AG04449 (cell line): ENCODE measurements at regions not wholly inside any gene's neighbourhood (a gene's known extent, or its start where the extent isn't known, plus 50 kb on each side); places are given as distances from the start of the nearest gene placed in this dataset.
"Not testable (repeated sequence)": the region's sequence is repeated elsewhere in the genome, so short reads cannot be mapped to it uniquely, and the experiment has no call there.

Source experiments
- CTCF ChIA-PET: fragments of 350-600 bp; formaldehyde crosslinking; extraction: SDS; loops from one replicate; lab custom pipeline; 2021; ENCODE audit warnings: antibody characterized with exemption; lab: Yijun Ruan, JAX
- POLR2A ChIA-PET: fragments of 400-600, 350-600 bp; formaldehyde crosslinking; extraction: SDS; loops from one replicate; lab custom pipeline; 2020; ENCODE audit warnings: antibody characterized with exemption, inconsistent platforms; lab: Yijun Ruan, JAX
- DNase-seq: peaks from one replicate; pipeline ENCODE4 v3.0.0-alpha.2; 2010; ENCODE audit warnings: low read depth, low spot score
- H3K4me3 ChIP-seq: 2 replicates; pipeline ENCODE4 v1.5.1; 2011; ENCODE audit warnings: low read depth, mild to moderate bottlenecking, control low read depth, low read length
- CTCF ChIP-seq: IDR thresholded peaks from one replicate; pipeline ENCODE4 v1.5.1; 2011; ENCODE audit warnings: mild to moderate bottlenecking, moderate library complexity, low read length, control low read depth, inconsistent platforms; ENCODE audit not compliant: insufficient read depth; ENCODE audit errors: missing control alignments

GRCh38 chr7:66442385-66442784 lies 186.3 kb upstream of the KCTD7 start:
- DNase-seq: no peak
- POLR2A ChIA-PET: no interaction called here
- CTCF ChIA-PET: no interaction called here
- H3K4me3 ChIP-seq: no peak overlapping the region
- no peak for TF ChIP-seq CTCF

DNA sequence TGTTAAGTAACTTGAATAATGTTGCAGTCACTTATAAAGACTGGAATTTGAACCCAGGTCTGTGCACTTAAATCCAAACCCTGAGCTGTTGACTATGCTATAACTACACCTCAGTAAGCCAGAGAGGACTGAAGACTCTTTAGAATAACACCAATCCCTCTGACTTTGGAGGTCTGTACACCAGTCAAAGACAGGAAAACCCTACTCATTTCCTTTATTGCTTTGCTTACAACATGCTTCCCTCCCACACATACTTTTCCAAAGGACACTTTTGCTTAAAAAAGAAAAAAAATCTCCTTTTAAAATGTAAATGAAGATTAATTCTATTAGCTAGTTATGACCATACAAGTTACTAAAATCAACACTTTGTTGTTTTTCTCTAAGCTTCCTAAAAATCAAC lies 184.7 kb upstream of the KCTD7 start:
- no peak overlapping the region for H3K4me3 ChIP-seq
- no peak for TF ChIP-seq CTCF
- CTCF ChIA-PET: no interaction called here
- DNase-seq: no peak
- POLR2A ChIA-PET: interaction anchor here (0.6 kb wide), 1 partner anchor 15 kb away, joined by 3 read pairs; no protein-coding TSS in a partner anchor

- POLR2A ChIA-PET: interaction anchor here (0.8 kb wide), 1 partner anchor 46 kb away, joined by 3 read pairs; no protein-coding TSS in a partner anchor
- H3K4me3 ChIP-seq, DNase-seq: not testable (repeated sequence)
- CTCF ChIA-PET: interaction anchor here (1.4 kb wide), 1 partner anchor 306 kb away, joined by 3 read pairs; no protein-coding TSS in a partner anchor
Measured at GRCh38 chr7:66447007-66447406, 181.7 kb upstream of the KCTD7 start.

- CTCF ChIA-PET, POLR2A ChIA-PET, H3K4me3 ChIP-seq, DNase-seq: not testable (repeated sequence)
Measured at GRCh38 chr7:66450814-66451213, 177.9 kb upstream of the KCTD7 start.

DNA sequence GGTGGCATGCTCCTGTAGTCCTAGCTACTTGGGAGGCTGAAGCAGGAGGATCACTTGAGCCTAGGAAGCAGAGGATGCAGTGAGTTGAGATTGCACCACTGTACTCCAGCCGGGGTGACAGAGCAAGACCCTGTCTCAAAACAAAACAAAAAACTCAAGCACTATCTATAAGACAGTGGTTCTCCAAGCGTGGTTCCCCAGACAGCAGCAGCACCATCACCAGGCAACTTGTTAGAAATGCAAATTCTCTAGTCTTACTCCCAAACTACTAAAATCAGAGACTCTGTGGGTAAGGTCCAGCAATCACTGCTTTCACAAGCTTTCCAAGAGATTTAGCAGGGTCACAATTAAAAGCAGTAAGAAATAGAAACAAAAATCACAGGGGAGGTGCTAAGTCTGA lies 177.0 kb upstream of the KCTD7 start:
- DNase-seq, POLR2A ChIA-PET, H3K4me3 ChIP-seq: not testable (repeated sequence)
- CTCF ChIA-PET: interaction anchor here (0.7 kb wide), 1 partner anchor 56 kb away, joined by 3 read pairs; no protein-coding TSS in a partner anchor

GRCh38 chr7:66452165-66452564 lies 176.5 kb upstream of the KCTD7 start:
- no peak for TF ChIP-seq CTCF
- no peak overlapping the region for H3K4me3 ChIP-seq
- ChIA-PET POLR2A (no interaction called here), CTCF (no interaction called here)
- no peak for DNase-seq

DNA sequence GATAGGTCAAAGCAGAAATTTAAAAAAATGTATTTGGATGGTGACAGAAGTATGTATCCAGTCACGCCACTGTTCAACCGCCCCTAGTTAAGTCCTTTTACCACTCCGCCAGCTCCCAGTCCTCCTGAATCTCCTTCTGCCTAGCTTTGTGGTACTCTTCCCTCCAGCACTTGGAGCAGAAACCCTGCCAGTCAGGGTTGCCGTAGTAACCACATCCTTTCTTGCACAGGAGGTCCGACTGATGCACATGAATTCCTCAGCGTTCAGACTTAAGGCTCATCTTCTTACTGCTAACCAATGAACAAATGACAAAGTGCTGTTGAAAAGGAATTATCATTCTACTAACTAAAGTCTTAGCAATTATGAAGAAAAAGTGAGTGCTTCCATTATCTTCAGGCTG lies 175.3 kb upstream of the KCTD7 start:
- CTCF ChIA-PET: no interaction called here

More for the DNA sequence above, 175.3 kb upstream of the KCTD7 start:
- no peak for DNase-seq
- H3K4me3 ChIP-seq: no peak overlapping the region
- POLR2A ChIA-PET: no interaction called here
- no peak for TF ChIP-seq CTCF
